GM18517 (cell line): ENCODE measurements at regions not wholly inside any gene's neighbourhood (a gene's known extent, or its start where the extent isn't known, plus 50 kb on each side); places are given as distances from the start of the nearest gene placed in this dataset.

Experiments
- ATAC-seq: cut with Tn5 transposase; IDR thresholded peaks from one replicate; pipeline ENCODE4 v1.9.1; 2021; ENCODE audit warnings: mild to moderate bottlenecking, moderate library complexity; ENCODE audit not compliant: unreplicated experiment

GRCh38 chr16:77652399-77652798, 69.9 kb upstream of the NUDT7 start:
- ATAC-seq, result no peak

DNA sequence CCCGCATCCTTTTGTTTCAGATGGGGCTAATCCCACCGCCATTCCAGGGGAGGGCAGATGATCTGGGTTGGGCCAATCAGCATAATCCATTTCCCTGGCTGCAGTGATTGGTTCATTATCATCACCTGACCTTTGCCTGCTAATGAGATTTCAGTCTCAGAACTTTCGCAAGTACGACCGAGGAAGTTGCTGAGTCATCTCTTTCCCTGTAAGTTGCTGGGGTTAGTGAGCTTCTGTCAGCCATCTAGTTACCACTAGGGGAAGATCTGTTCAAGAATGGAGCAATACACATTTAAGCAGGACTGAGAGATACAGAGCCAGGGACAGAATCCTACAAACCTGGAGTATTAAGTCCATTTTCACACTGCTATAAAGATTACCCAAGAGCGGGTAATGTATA, 65.3 kb upstream of the NUDT7 start:
- ATAC-seq, result no peak

DNA sequence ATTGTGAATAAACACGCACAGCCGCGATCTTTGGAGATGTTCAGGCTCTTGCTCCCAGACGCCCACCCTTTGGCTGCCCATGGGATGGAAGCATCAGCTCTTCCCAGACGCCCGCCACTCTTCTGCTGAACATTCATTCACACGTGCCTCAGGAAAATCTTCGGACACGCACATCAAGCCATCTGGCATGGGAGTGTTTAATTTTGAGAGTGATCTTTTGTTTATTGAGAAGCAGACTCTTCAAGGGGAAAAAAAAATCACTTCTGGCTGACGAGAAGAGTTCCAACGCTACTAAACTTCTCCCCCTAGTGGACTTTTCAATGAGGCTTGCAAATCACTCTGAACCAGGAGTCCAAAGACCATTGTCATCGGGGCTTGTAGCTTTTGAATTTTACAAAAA, 62.0 kb upstream of the NUDT7 start:
- ATAC-seq, result no peak

GRCh38 chr16:77662246-77662645, 60.1 kb upstream of the NUDT7 start:
- ATAC-seq, result no peak

DNA sequence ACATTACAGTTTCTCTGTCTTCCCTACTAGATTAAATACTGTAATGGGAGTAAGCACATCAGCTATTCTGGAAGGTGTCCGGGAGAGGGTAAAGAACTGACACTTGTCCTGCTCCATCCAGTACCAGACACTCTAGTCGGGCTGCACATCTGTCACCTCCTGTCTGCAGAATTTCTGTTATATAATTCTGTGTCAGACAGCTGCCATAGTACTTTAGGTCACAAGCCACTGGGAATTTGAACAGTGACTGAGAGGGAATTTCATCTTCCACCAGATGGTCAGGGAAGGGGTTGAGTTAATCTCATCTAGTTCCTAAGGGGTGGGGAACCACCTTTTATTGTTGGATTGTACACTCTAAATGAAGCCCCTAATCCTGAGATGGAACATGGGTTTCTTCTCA, 58.6 kb upstream of the NUDT7 start:
- ATAC-seq, result no peak

DNA sequence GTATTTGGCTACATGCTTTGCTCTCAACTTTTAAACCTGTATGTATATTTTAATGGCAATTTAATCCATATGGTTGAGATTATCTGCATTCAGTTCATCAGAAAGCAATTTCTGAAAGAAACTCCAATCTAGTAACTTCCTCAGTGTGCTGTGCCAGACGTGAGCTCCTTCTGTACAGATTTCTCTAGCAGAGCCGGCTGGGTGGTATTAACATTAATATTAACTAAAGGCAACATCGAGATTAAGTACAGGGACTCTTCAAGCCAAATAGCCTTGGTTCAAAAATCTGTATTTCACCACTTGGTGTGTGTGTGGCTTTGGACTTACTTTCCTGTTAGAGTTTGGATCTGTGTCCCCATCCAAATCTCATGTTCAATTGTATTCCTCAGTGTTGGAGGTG, 55.5 kb upstream of the NUDT7 start:
- ATAC-seq, result no peak

- no peak for ATAC-seq
Measured at GRCh38 chr16:77668201-77668600, 54.1 kb upstream of the NUDT7 start.

DNA sequence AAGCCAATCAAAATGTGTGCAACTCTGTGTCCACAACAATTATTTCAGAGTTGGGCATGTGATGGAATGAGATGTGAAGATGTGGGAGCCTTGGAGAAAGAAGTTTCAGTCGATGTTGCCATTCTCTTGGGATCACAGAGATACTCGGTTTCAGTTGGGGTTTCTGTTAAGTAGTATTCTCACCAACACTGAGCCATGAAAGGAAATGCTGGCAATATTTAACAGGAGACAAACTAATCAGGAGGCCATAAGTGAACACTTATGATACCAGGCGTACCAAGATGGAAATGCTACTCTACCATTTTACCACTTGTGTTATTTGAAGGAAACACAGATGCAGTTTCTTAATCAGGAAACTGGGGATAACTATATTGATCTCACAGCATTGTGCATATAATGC, 53.3 kb upstream of the NUDT7 start:
- ATAC-seq, result no peak
